Transverse colon (tissue), 4 donors: ENCODE measurements at regions not wholly inside any gene's neighbourhood (a gene's known extent, or its start where the extent isn't known, plus 50 kb on each side); places are given as distances from the start of the nearest gene placed in this dataset.

Source experiments
- DNase-seq: peaks from one replicate; pipeline ENCODE4 v3.0.0-alpha.2; 2019
- H3K27ac ChIP-seq, 4 donors: fragments of 200-600 bp; sonication (generic); 2 replicates each; pipeline ENCODE4 v1.5.1; 2016 to 2018; ENCODE audit warnings: inconsistent platforms in 4 of 4
- H3K27me3 ChIP-seq: fragments of 200-600 bp; sonication (generic); 2 replicates; pipeline ENCODE4 v1.5.1; 2017; ENCODE audit warnings: inconsistent platforms
- H3K36me3 ChIP-seq, 4 donors: fragments of 200-600 bp; sonication (generic); 2 replicates each; pipeline ENCODE4 v1.5.1; 2017 to 2019; ENCODE audit warnings: inconsistent platforms in 4 of 4
- H3K4me1 ChIP-seq, 4 donors: fragments of 200-600 bp; sonication (generic); 2 replicates each; pipeline ENCODE4 v1.5.1; 2017 to 2020; ENCODE audit warnings: inconsistent platforms in 4 of 4
- H3K4me3 ChIP-seq, 4 donors: fragments of 200-600 bp; sonication (generic); 1 replicate in 1 of 4; 2 replicates in 3 of 4; pipeline versions ENCODE4 v1.5.1 to v1.6.1; 2017 to 2019; ENCODE audit warnings: inconsistent platforms in 4 of 4
- H3K9me3 ChIP-seq, 2 donors: fragments of 200-600 bp; sonication (generic); 2 replicates each; pipeline ENCODE4 v1.5.1; 2017 to 2019; ENCODE audit warnings: inconsistent platforms in 2 of 2
- CTCF ChIP-seq, 5 experiments: fragments of 200-600 bp in 3 of 5; fragments of 450-650 bp in 2 of 5; sonication (generic) in 3 of 5; IDR thresholded peaks; 1 replicate in 2 of 5; 2 replicates in 3 of 5; pipeline ENCODE4 v1.5.1; 2016 to 2017; ENCODE audit warnings: antibody characterized with exemption in 5 of 5, inconsistent platforms in 3 of 5, mild to moderate bottlenecking in 2 of 5, moderate library complexity in 1 of 5
- EP300 ChIP-seq: sonication (generic); formaldehyde crosslinking; IDR thresholded peaks from one replicate; pipeline ENCODE4 v1.6.1; 2017; ENCODE audit warnings: antibody characterized with exemption, low read depth
- POLR2A ChIP-seq: fragments of 450-650 bp; IDR thresholded peaks from one replicate; pipeline ENCODE4 v1.6.1; 2016; ENCODE audit warnings: antibody characterized with exemption, mild to moderate bottlenecking, moderate library complexity
- POLR2AphosphoS5 ChIP-seq, 3 donors: sonication (generic); formaldehyde crosslinking; IDR thresholded peaks; one replicate each; pipeline ENCODE4 v1.6.1; 2016; ENCODE audit warnings: antibody characterized with exemption in 3 of 3
- WGBS, 2 donors: methylation state at CpG; one replicate each; pipeline ENCODE4 v1.1.5; 2018; ENCODE audit warnings: low coverage in 1 of 2; 5-methylcytosine and 5-hydroxymethylcytosine counted together
- in situ Hi-C, 4 donors: fragments of 200-750 bp; cut with MboI; loops; one replicate each; pipeline versions ENCODE4 v1.15.0 to v1.15.1; 2017; ENCODE audit warnings: low sequenced_read_pairs in 3 of 4, low pct_ligation_motif_present in 1 of 4, low pct_unique_long_range_greater_than_20kb in 1 of 4
- intact Hi-C: fragments of 100-400 bp; cut with DNase I; formaldehyde crosslinking; loops from one replicate; pipeline ENCODE4 v1.15.1; 2023; ENCODE audit warnings: low total_unique reads

GRCh38 chr15:46701346-46701745 is 1016.0 kb upstream of the SEMA6D start:
- intact Hi-C loops (no loop called here), in situ Hi-C loops (no loop called here)
- Histone ChIP-seq H3K27ac (no peak overlapping the region), H3K36me3 (no peaks in the 10 kb centered on the region), H3K4me3 (no peak overlapping the region), H3K4me1 (no peaks in the 10 kb centered on the region), H3K27me3 (no peaks in the 10 kb centered on the region), H3K9me3 (no peaks in the 10 kb centered on the region)
- WGBS, 2 donors: 75 to 92% methylated on average over 1 of the region's 1 CpG
- DNase-seq: no peak
- TF ChIP-seq POLR2AphosphoS5 (IDR thresholded peaks at IDR 0.05) (no peak), POLR2A (no peak), EP300 (no peak)

GRCh38 chr15:46701896-46702295 is 1015.4 kb upstream of the SEMA6D start:
- H3K27ac ChIP-seq: no peak overlapping the region
- no peaks in the 10 kb centered on the region for H3K36me3 ChIP-seq
- intact Hi-C loops (no loop called here), in situ Hi-C loops (no loop called here)
- no peaks in the 10 kb centered on the region for H3K27me3 ChIP-seq
- no peak for TF ChIP-seq EP300
- no peak for TF ChIP-seq POLR2A
- TF ChIP-seq POLR2AphosphoS5 (IDR thresholded peaks at IDR 0.05): no peak
- TF ChIP-seq CTCF (IDR thresholded peaks at IDR 0.05): no peak
- DNase-seq: no peak
- no peak overlapping the region for H3K4me3 ChIP-seq
- H3K4me1 ChIP-seq: no peaks in the 10 kb centered on the region
- H3K9me3 ChIP-seq: no peaks in the 10 kb centered on the region
- 81 to 86% methylated on average over 3 to 4 of the region's 4 CpGs for WGBS, 2 donors

GRCh38 chr15:46703020-46703861 is 1014.1 kb upstream of the SEMA6D start:
- H3K4me1 ChIP-seq: no peaks in the 10 kb centered on the region
- in situ Hi-C loops: no loop called here
- H3K9me3 ChIP-seq: no peaks in the 10 kb centered on the region
- WGBS, 2 donors: 77 to 91% methylated on average over 9 of the region's 9 CpGs
- H3K27ac ChIP-seq: no peak overlapping the region
- no peaks in the 10 kb centered on the region for H3K36me3 ChIP-seq
- TF ChIP-seq EP300 (no peak), POLR2A (no peak), POLR2AphosphoS5 (IDR thresholded peaks at IDR 0.05) (no peak), CTCF (IDR thresholded peaks at IDR 0.05) (no peak)
- intact Hi-C loops: no loop called here
- DNase-seq: no peak
- no peak overlapping the region for H3K4me3 ChIP-seq
- H3K27me3 ChIP-seq: no peaks in the 10 kb centered on the region

- intact Hi-C loops: no loop called here
- in situ Hi-C loops: no loop called here
- 26 to 41% methylated on average over 2 of the region's 2 CpGs for WGBS, 2 donors
Observed at GRCh38 chr15:46703871-46704637, 1013.3 kb upstream of the SEMA6D start.

More at GRCh38 chr15:46703871-46704637, 1013.3 kb upstream of the SEMA6D start:
- no peaks in the 10 kb centered on the region for H3K9me3 ChIP-seq
- no peak for DNase-seq
- peak overlapping the region in 1 of 4 donors; percentile 32 for H3K27ac ChIP-seq
- no peak for TF ChIP-seq POLR2A
- TF ChIP-seq EP300: no peak
- TF ChIP-seq CTCF (IDR thresholded peaks at IDR 0.05): no peak
- TF ChIP-seq POLR2AphosphoS5 (IDR thresholded peaks at IDR 0.05): no peak
- H3K4me1 ChIP-seq: no peaks in the 10 kb centered on the region
- H3K27me3 ChIP-seq: no peaks in the 10 kb centered on the region
- H3K36me3 ChIP-seq: no peaks in the 10 kb centered on the region
- no peak overlapping the region for H3K4me3 ChIP-seq
